Stomach smooth muscle (tissue), 2 donors: ENCODE measurements at regions not wholly inside any gene's neighbourhood (a gene's known extent, or its start where the extent isn't known, plus 50 kb on each side); places are given as distances from the start of the nearest gene placed in this dataset.

Experiments used
- H3K27ac ChIP-seq: one replicate; pipeline ENCODE4 v1.7.0; 2013; ENCODE audit warnings: mild to moderate bottlenecking, low read length, inconsistent platforms
- H3K27me3 ChIP-seq, 2 donors: one replicate each; pipeline ENCODE4 v1.7.0; 2013; ENCODE audit warnings: low read length in 2 of 2; ENCODE audit not compliant: insufficient read depth in 2 of 2, control insufficient read depth in 1 of 2
- H3K36me3 ChIP-seq, 2 donors: one replicate each; pipeline ENCODE4 v1.7.0; 2013; ENCODE audit warnings: low read length in 2 of 2; ENCODE audit not compliant: control insufficient read depth in 2 of 2, insufficient read depth in 2 of 2
- H3K4me1 ChIP-seq: one replicate; pipeline ENCODE4 v1.7.0; 2013; ENCODE audit warnings: low read length; ENCODE audit not compliant: control insufficient read depth, insufficient read depth
- H3K4me3 ChIP-seq, 2 donors: one replicate each; pipeline ENCODE4 v1.7.0; 2013; ENCODE audit warnings: low read length in 2 of 2
- H3K9ac ChIP-seq, 2 donors: one replicate each; pipeline ENCODE4 v1.7.0; 2013; ENCODE audit warnings: low read length in 2 of 2, mild to moderate bottlenecking in 1 of 2
- H3K9me3 ChIP-seq, 2 donors: one replicate each; pipeline ENCODE4 v1.7.0; 2013; ENCODE audit warnings: low read length in 2 of 2; ENCODE audit not compliant: control insufficient read depth in 2 of 2
- donor health status: healthy.
- donor health status: Pancreatic carcinoma.

- H3K27me3 ChIP-seq = no peaks in the 10 kb centered on the region
- no peaks in the 10 kb centered on the region for H3K4me1 ChIP-seq
- no peaks in the 10 kb centered on the region for H3K36me3 ChIP-seq
- H3K4me3 ChIP-seq = no peak overlapping the region
- no peak overlapping the region for H3K9ac ChIP-seq
- no peak overlapping the region for H3K27ac ChIP-seq
- H3K9me3 ChIP-seq = no peaks in the 10 kb centered on the region
These were observed 490.8 kb upstream of the CDH7 start for GRCh38 chr18:65260030-65260429.

- no peaks in the 10 kb centered on the region for H3K36me3 ChIP-seq
- no peaks in the 10 kb centered on the region for H3K4me1 ChIP-seq
- no peak overlapping the region for H3K27ac ChIP-seq
- H3K27me3 ChIP-seq = no peaks in the 10 kb centered on the region
- no peak overlapping the region for H3K4me3 ChIP-seq
- H3K9ac ChIP-seq = no peak overlapping the region
- no peaks in the 10 kb centered on the region for H3K9me3 ChIP-seq
These were observed 491.4 kb upstream of the CDH7 start for GRCh38 chr18:65259403-65259802.

DNA sequence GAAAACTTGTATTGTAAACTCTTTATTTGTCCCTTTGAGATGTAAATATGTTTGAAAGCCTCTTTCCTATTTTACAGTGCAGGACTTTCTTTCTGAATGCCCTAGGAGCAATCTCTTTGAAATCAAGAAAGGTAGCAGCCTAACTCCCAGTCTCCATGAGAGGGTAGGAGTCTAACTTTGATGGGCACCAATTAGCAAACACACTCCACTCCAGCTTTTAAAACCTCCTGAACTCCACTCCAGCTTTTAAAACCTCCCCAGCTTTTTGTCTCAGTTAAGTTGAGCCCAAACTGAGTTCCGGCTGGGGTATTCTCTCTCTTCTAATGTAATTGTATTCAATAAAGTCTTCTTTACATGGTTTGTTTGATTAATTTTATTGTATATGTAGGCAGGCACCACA, 493.7 kb upstream of the CDH7 start:
- Histone ChIP-seq H3K27me3 (no peaks in the 10 kb centered on the region), H3K4me1 (no peaks in the 10 kb centered on the region)

GRCh38 chr18:65255417-65255816, 495.4 kb upstream of the CDH7 start:
- Histone ChIP-seq H3K27me3 (no peaks in the 10 kb centered on the region), H3K4me1 (no peaks in the 10 kb centered on the region), H3K4me3 (no peak overlapping the region), H3K36me3 (no peaks in the 10 kb centered on the region), H3K9ac (no peak overlapping the region), H3K27ac (no peak overlapping the region), H3K9me3 (no peaks in the 10 kb centered on the region)

More for the DNA sequence above, 493.7 kb upstream of the CDH7 start:
- no peaks in the 10 kb centered on the region for H3K9me3 ChIP-seq
- no peaks in the 10 kb centered on the region for H3K36me3 ChIP-seq
- no peak overlapping the region for H3K9ac ChIP-seq
- H3K27ac ChIP-seq = no peak overlapping the region
- no peak overlapping the region for H3K4me3 ChIP-seq

- no peak overlapping the region for H3K27ac ChIP-seq
- H3K36me3 ChIP-seq = no peaks in the 10 kb centered on the region
- no peak overlapping the region for H3K9ac ChIP-seq
- H3K9me3 ChIP-seq = no peaks in the 10 kb centered on the region
- H3K27me3 ChIP-seq = no peaks in the 10 kb centered on the region
- H3K4me3 ChIP-seq = no peak overlapping the region
- no peaks in the 10 kb centered on the region for H3K4me1 ChIP-seq
These were observed 511.0 kb upstream of the CDH7 start for GRCh38 chr18:65239787-65240186.

DNA sequence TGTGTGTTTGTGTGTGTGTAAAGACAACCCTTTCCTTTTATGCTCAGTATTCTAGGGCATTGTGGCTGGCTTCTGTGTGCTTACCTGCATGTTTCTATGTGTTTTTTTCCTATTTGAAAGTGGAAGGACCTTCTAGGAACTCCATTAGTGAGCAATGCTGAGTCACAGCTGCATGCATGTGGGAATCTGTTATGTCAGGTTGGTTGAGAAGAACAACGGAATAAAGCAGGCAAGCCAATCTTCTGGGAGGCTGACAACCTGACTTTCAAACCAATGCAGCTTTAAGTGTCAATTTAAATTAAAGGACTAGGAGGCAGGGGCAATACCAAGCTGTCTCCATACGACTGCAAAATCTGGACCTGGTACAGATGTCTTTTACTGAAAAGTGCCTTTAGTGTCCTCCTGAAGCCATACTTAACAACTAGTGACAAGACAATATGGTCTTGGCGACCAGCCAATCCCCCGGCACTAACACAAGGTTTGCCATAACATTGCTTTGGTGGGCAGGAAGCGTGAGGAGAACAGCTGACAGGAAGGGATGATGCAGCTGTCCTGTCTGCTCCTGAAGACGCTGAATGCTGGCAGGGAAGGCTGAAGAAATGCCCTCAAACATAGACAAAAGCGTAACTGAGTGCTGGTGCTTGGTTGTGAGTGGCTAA, 514.7 kb upstream of the CDH7 start:
- no peak overlapping the region for H3K27ac ChIP-seq
- H3K27me3 ChIP-seq = no peaks in the 10 kb centered on the region
- H3K9me3 ChIP-seq = no peaks in the 10 kb centered on the region
- no peaks in the 10 kb centered on the region for H3K4me1 ChIP-seq
- H3K4me3 ChIP-seq = no peak overlapping the region
- H3K36me3 ChIP-seq = no peaks in the 10 kb centered on the region
- no peak overlapping the region for H3K9ac ChIP-seq

DNA sequence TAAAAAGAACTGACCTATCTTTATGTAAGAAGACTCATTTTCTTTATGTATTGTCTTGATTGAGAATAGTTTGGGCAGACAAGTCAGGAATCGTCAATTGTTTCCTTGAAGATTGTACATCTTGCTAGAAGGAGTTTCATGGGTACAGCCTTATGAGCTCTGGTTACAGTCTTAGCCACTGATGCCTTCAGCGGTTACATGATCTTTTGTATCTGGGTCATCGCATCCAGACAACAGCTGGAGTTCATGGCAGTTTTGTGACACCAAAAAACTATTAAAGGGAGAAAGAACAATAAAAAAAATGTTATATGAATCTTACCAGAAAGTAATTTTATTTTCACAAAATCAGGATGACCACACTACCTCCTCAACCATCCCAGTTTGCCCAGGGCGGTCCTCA, 520.5 kb upstream of the CDH7 start:
- Histone ChIP-seq H3K4me1 (no peaks in the 10 kb centered on the region), H3K9me3 (no peaks in the 10 kb centered on the region), H3K27me3 (no peaks in the 10 kb centered on the region), H3K9ac (no peak overlapping the region), H3K27ac (no peak overlapping the region), H3K36me3 (no peaks in the 10 kb centered on the region), H3K4me3 (no peak overlapping the region)

GRCh38 chr18:65227970-65228369, 522.8 kb upstream of the CDH7 start:
- Histone ChIP-seq H3K9me3 (no peaks in the 10 kb centered on the region), H3K4me1 (no peaks in the 10 kb centered on the region), H3K27me3 (no peaks in the 10 kb centered on the region), H3K36me3 (no peaks in the 10 kb centered on the region), H3K4me3 (no peak overlapping the region), H3K27ac (no peak overlapping the region), H3K9ac (no peak overlapping the region)

DNA sequence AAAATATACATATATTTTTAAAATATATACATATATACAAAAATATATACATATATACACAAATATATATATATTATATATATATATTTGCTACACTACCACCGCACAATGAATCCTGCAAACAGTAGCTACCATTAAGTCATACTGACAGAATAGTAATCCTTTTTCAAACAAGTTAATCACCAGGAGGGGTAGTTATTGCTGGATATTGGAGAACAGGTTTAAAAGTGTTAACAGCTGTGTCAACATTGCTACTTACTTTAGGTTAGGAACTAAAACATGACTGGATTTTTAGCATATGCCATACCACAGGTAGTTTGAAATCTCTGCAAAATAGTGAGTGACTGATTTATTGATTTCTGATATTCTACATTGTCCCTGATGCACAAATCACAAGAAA, 529.1 kb upstream of the CDH7 start:
- Histone ChIP-seq H3K9ac (no peak overlapping the region), H3K4me1 (no peaks in the 10 kb centered on the region), H3K27ac (no peak overlapping the region)

DNA sequence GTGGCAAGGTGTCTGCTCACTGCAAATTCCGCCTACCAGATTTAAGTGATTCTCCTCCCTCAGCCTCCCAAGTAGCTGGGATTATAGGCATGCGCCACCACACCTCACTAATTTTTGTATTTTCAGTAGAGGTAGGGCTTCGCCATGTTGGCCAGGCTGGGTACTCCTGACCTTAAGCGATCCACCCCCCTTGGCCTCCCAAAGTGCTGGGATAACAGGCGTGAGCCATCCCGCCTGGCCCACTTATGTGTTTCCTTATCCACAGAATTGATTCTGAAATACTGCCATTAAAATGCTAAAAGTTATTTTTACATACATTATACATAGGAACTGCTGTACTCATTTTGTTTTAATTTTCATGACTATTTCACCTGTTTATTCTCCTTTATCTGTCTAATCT, 529.7 kb upstream of the CDH7 start:
- H3K27me3 ChIP-seq = no peaks in the 10 kb centered on the region
- H3K27ac ChIP-seq = no peak overlapping the region
- no peak overlapping the region for H3K9ac ChIP-seq
- H3K4me3 ChIP-seq = no peak overlapping the region
- no peaks in the 10 kb centered on the region for H3K9me3 ChIP-seq
- no peaks in the 10 kb centered on the region for H3K36me3 ChIP-seq
- H3K4me1 ChIP-seq = no peaks in the 10 kb centered on the region

More for the DNA sequence above, 529.1 kb upstream of the CDH7 start:
- Histone ChIP-seq H3K4me3 (no peak overlapping the region), H3K36me3 (no peaks in the 10 kb centered on the region), H3K9me3 (no peaks in the 10 kb centered on the region), H3K27me3 (no peaks in the 10 kb centered on the region)

DNA sequence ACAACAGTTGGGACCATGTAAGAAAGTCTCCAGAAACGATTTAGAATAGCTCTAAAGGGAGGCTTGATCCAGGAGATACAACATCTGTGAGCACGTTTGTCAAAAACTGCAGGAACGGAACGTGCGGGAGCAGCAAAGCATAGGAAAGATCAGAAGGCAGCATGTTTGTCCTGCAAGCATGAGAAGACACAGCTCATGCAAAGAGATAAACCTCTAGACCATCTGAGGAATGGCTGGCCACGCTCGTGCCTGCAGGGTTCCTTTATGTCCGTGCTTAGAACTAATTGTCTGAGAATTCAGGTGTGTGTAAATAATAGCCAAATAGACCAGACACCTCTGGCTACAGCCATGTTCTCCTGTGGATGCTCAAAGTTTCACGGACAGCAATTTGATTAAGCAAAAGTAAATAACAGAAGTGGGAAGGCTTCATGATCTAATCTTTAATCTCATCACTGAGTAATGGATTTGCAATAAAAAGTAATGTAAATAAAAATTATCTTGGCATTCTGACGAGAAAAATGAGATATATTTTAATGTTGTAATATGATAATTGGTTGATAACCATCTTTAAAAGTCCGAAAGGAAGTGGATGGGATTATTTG, 534.8 kb upstream of the CDH7 start:
- Histone ChIP-seq H3K4me3 (no peak overlapping the region), H3K9me3 (no peaks in the 10 kb centered on the region), H3K27ac (no peak overlapping the region), H3K36me3 (no peaks in the 10 kb centered on the region), H3K9ac (no peak overlapping the region), H3K4me1 (no peaks in the 10 kb centered on the region), H3K27me3 (no peaks in the 10 kb centered on the region)
